Eye (tissue), 1 donor: ENCODE measurements at regions not wholly inside any gene's neighbourhood (a gene's known extent, or its start where the extent isn't known, plus 50 kb on each side); places are given as distances from the start of the nearest gene placed in this dataset.

Experiments
- DNase-seq: peaks from one replicate; pipeline ENCODE4 v3.0.0-alpha.2; 2015

DNA sequence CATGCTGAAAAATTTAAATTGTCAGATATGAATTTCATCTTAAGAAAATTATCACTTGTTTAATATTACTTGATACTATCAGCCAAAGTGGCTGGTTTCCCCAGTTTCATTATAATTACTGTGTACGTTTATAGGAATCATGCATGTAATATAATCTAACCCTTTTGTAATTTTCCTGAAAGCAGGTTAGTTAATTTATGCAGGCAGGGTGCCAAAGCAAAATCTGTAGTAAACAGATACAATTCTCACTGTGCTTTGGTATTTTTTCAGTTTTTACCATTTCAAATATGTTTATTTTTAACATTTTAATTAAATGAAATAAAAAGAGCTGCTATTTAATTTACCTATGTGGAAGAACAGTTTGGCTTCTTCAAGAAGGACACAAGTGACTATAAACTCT is 1227.5 kb upstream of the MIR17HG start:
- no peak for DNase-seq

DNA sequence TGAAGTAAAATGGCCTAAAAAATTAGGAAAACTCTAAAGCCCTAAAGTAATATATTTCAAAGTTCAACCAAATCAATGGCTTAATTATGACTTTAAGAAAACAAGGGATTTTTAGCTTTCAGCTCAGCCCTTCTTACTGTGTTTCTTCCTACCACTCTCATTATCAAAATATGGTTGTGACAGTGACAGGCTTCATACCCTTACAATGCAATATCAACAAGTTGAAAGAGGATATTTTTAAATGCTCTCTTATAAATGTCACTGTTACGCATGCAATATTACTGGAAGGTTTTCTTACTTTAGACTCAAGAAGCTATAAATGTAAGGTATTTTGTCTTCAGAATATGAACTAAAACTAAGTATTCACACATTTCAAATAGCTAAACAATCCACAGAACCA is 1225.7 kb upstream of the MIR17HG start:
- DNase-seq, result no peak

DNA sequence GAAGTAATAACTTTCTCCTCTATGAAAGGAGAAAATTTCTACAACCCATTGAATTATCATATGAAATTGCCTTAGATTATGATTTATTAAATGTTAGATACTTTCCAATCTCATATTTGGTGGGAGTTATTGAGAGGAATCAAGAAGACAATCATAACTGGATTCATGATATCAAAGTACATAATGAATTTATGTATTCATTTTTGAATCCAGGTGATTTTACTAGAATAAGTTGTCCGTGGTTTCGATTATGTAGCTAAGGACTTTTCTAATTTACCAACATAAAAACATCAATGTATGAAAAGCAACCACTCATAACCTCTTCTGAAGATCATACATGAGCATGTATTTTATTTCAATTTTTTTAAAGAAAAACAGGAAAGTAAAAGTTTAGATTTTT is 1225.0 kb upstream of the MIR17HG start:
- DNase-seq, result no peak

DNA sequence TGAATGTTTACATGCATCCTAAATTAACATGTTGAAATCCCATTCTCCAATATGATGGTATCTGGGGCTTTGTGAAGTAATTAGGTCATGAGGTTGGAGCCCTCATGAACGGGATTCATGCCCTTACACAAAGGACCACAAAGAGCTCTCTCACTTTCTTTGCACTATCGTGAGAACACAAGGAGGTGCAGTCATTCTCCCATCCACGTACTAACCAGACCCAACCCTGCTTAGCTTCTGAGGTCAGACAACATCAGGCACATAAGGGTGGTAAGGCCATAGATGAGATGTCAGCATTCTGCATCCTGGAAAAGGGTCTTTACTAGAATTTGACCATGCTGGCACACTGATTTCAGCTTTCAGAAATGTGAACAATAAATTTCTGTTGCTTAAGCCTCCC is 1211.9 kb upstream of the MIR17HG start:
- DNase-seq, result no peak

DNA sequence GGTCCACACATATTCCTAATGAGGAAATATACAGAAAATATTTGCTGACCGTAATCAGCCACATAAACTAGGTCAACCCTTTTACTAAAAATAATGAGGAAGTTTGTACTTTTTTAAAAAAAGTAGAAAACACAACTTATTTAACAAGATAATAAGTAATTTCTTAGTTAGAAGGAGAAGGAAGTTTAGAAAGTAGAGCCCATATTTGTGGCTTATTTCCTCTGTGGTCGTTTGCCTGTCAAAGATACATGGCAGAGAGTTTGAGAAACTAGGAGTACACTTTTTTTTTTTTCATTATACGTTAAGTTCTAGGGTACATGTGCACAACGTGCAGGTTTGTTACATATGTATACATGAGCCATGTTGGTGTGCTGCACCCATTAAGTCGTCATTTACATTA is 1205.2 kb upstream of the MIR17HG start:
- DNase-seq, result no peak

DNA sequence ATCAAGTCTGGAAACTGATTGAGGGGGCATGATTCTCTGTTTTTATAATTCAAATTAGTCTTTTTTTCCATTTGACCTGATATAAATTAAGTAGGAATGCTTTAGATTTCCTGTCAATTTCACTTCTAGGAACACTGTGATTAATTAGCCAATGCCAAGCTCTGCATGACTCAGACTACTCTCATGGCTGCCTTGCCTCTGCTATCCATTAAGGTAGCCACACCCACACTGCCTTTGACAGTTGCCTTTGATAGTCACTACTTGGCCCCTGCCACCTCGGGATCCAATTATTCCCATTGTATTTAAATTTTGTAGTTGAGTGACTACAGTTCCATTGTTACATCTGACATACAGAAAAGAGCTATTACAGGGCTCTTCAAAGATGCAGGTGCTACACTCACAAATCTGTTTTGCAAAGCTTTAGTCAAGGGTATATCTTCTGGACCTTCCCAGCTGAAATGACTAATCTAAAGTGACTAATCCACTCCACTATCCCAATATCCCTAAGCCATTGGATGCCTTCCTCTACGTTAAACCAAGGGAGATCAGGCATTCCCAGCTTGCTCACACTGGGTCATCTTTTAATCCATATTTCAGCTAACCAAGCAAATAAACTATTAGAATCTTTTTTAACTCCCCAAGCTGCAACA is 1193.1 kb upstream of the MIR17HG start:
- no peak for DNase-seq

DNA sequence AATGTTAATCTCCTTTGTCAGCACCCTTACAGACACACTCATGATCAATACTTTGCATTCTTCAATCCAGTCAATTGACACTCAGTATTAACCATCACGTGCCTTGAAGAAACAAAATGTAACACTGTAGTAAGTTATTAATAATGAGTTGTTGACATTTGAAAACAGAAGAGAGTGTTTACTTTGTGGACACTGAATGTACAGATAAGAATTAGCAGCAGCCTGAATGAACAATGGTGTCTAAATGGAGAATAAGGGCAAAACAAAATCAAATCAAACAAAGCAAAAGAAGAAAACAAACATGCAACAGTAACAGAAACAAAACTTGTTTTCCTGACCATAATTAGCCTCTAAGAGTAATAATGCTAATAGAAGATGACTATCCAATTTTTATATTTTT is 1191.1 kb upstream of the MIR17HG start:
- DNase-seq, result no peak

DNA sequence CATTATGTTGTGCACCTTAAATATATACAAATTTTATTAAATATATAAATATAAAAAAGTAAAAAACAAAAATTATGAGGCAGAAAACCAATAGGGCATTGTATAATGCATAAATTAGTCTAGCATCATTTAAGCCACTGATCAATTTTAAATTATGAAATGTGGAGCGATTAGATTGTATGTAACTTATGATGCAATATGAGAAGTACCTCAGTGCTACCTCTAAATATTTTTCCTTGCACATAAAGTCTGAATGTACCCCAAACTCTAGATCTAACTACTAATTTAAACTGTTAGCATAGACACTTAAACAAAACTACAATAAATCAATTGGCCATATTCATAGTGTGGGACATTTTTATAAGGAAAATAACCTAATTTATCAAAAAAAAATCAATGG is 1178.5 kb upstream of the MIR17HG start:
- DNase-seq, result no peak

DNA sequence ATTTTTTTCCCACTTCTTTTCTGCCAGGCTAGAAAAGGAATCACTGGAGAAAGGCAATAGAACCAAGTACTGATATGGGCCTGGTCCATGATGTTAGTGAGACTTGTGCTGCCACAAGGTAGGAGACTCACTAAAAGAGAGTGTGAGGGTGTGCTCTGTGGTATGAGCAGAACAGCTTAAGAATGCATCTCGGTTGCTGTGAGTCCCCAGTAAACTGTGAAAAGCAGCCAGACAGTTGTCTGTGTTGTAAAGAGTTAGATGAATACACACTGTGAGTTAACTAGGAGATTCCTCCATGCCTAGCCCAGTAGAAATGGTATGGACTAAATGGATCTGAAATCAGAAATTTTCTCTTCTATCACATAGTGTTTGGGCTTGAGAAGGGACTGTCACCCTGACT is 1177.3 kb upstream of the MIR17HG start:
- no peak for DNase-seq

DNA sequence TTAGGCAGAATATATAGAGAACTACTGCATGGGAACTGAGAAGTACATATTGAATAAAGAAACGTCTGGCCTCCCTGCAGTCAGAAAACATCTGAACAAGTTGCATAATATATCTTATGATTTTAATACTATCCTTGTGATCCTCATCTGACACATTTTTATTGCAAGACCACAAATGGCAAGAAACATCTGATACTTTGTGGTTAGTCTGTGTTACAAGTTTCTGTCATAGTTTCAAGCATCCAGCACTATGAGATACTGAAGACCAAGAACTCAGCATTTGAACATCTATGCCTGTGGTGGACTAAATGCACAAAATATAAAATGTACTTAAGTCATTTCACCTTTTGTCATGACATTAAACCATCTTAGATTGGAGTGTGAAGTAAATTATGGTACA is 1175.8 kb upstream of the MIR17HG start:
- DNase-seq, result no peak

DNA sequence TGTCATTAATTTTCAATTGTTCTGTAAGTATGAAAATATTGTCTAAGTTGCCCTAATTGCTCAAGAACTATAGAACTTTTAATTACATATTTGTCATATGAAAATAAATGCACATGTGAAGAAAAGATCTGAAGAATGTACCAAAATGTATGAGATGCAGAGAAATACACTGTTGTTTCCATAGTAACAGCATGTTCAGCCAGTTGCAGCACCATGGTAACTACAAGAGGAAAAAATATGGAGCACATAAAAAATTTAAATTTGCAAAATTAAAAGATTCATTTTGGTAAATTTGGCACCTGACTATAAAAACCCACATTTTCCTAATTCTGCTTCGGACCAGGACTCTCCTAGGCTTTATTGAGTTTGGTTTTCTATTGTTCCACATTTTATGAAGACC is 1170.0 kb upstream of the MIR17HG start:
- DNase-seq, result no peak

DNA sequence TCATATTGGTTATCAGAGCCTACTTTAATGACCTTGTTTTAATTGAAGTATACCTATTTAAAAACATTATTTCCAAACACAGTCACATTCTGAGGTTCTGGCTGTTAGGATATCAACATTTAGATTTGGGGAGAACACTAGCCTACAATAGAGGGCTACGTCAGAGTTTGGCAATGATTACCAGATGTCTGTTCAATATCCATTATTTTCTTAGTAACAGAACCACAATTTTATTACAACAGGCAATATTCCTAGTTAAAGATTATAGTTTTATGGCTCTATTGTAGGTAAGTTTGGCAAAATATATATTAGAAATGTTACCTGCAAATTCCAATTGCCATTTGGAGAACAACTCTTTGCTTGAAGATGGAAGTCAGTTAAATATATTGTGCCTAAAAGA is 1163.1 kb upstream of the MIR17HG start:
- DNase-seq, result no peak

DNA sequence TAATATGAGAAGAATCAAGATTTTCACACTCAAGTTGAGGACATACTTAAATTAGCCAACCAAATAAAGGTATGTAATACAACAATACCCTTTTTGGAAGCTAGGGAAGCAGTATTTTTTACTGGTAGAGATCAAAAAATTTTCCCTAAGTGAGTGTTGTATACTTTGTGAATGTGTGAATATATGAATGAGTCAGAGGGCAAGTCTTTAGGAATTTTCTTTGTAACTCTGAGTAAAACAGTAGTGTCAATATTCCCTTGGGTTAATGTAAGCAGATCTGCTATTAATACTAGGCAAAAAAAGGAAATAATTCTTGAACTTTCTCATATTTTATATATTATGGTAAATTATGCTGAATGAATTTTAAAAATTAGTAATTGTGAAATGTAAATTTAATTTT is 1161.8 kb upstream of the MIR17HG start:
- DNase-seq, result no peak

DNA sequence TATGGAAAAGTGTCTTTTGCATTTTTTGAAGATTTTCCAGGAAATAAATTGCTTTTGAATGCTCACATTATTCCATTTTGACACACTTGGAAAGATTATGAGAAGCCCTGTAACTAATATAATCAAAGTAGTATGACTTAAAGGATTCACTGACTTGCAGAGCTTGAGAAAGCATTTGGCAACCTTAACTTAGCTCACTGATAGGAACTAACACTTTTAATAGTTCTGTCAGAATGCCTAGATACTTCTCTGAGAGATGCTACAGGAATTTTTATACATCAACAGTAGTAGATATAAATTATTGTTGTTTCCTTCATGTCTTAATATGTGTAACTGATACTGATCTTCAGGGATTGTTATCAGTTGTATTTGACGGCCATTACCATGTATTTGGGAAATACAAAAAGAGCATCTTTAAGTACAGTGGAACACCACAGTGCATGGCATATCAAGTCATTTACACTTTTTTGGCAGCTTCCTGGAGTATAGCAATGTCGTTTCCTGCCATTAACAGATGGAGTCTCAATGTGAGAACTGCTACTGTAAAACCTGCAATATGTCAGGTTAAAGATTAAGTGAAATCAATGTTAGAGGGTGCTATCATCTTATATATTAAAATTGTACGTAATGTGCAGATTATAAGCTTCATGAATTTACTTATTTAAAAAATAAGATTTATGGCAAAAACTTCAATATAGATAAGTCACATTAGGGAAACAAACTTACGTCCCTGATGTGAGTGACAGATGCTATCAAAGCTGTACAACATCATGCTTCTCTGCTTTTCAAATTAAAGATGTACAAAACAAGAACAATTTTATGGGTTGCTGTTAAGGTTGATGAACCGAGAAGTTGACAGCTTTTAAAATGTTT is 1159.8 kb upstream of the MIR17HG start:
- peak; percentile 4 for DNase-seq

DNA sequence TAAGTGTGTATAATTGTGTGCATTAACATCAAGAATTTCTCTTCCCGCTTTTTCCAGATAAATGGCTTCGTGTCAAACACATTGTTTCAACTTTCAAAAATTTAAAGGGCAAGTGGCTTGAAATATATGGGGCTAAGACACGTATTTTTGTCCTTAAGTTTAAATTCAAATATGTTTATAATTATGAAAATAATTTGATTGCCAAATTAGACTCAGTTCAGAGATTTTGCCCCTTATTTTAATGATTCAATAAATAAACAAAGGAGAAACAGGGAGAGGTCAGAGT is 1159.2 kb upstream of the MIR17HG start:
- no peak for DNase-seq

DNA sequence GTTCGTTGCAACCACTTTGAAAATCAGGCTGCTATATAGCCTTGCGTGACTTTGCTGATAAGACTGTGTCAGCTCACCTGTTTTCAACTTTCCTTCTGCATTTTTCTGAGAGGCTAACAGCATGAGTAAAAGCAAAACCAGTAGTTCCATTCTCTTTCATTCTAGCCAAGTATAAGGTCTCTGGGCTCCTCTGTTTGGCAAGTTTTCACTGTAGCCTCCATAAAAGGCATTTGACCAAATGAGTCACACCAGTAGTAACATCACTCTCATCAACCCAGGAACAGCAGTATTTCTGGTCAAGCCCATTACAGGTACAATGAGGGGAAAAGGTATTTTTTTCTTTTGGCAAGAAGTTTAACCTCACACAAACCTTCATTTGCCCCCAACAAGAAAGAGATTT is 1149.8 kb upstream of the MIR17HG start:
- no peak for DNase-seq

DNA sequence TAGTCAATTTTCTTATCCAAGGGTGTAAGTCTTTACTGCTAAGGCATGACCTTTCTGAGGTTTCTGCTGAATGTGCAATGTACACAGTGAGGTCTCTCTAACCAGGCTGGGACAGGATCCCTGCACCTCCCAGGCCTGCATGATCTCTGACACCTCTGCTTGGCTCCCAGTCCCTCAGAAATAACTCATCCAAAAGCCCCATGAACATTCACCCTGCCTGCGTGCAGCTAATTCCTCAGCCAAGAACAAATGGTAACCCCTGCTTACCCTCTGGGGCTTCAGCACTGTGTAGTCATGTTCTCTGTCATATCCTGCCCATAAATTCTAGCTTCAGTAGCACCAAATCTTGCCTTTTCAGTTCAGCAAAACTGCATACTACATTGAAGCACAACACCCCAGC is 1146.3 kb upstream of the MIR17HG start:
- DNase-seq, result no peak

DNA sequence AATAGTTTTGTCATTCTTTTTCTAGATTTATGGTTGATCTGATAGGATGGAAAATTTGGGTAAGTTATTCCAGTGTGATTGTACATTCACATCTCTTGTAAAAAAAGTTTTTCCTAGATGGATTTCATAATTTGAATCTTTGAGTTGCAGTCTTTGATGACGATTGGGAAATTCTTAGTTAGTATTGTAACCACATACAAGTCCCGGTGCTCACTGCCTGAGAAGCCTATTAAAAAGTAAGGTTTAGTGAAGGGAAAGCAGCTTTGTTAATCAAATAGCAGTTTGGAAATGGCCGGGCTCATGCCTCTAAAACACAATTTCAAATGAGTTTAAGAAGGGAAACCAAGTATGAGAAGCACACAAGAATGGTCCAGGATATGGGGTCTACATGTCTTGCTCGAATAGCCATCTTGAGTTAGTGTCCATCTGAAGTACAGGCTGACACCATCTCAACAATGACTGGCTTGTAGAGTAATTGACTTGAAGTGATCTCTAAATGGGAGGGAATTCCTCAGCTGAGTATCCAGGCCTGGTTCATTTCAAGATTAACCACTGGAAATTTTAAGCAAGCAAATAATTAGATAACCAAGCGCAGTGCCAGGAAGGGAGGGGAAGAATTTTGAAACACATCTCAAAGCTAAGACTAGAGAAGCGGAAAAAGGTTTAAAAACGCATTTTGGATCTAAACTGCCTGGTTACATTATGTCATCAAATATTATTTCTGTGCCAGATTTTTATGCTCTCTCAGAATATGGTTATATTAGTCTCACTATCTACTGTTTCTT is 1145.6 kb upstream of the MIR17HG start:
- no peak for DNase-seq

DNA sequence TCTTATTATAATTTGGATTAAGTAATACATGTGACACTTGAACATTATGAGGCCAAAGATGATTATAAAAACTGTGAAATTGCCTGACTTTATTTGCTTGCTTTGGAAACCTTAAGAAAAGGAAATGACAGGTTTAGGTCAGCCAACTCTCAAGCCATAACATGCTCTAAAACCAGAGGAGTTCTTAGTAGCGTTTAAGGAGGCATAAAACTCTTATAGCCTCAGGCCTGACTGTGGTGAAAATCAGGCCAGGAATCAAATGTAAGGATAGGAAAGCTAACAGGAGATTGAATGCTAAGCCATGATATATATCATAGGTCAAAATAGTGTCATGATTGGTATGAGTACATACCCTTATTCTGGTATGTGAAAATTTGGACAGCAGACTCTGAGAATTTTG is 1142.4 kb upstream of the MIR17HG start:
- DNase-seq, result no peak

DNA sequence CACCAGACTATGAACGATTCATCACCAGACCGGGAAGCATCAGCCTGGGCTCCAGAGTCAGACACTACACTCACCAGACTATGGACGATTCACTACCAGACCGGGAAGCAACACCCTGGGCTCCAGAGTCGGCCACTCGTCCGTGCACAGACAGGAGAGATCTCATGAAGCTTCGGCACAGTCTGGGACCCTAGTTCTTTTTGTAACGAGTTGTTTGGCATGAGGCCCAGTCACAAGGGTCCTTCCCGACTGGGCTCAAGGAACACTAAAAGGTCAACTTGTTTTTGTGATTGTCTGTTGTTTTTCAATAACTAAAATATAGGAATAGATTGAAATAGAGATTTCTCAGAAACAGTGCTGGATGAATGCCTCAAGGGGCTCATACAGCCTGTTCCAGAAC is 1141.6 kb upstream of the MIR17HG start:
- DNase-seq, result no peak

DNA sequence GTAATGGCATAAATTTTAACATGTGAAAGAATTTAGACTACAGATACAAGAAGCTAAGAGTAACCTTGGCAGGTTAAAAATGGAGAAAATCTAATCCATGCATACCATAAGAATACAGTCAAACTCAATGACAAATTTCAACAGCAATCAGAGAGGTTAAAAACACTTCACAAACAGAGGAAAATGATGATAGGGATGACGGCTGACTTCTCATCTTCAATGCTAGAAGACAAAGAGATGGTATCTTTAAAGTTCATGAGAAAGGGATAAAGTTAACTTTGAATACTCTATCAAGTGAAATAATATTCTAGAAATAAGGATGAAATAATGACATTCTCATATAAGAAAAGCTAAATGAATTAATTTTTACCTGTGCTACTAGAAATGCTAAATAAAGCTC is 1130.2 kb upstream of the MIR17HG start:
- DNase-seq, result no peak

DNA sequence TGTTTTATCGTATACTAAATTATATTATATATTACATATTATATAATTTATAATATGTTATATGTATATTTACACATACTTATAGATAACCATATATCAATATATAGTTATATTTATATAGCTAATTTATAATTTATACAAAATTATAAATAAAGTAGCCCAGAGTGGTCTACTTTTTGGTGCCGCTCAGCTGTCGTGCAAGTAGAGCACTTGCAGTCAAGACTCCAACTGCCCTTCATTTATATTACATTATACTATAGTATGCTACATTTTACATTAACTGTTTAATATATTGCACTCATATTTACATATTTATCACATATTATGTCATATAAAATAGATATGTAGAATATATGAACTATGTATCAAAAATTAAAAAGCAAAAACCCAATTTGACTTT is 1124.7 kb upstream of the MIR17HG start:
- no peak for DNase-seq

DNA sequence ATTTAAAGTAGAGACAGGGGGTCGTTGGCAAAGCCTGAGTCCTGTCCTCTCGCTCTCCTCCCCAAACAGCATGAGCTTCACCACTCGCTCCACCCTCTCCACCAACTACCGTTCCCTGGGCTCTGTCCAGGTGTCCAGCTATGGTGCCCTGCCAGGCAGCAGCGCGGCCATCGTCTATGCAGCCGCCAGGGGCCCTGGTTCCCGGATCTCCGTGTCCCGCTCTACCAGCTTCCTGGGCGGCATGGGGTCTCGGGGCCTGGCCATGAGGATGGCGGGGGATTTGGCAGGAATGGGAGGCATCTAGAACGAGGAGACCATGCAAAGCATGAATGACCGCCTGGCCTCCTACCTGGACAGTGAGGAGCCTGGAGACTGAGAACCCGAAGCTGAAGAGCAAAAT is 1117.2 kb upstream of the MIR17HG start:
- no peak for DNase-seq

DNA sequence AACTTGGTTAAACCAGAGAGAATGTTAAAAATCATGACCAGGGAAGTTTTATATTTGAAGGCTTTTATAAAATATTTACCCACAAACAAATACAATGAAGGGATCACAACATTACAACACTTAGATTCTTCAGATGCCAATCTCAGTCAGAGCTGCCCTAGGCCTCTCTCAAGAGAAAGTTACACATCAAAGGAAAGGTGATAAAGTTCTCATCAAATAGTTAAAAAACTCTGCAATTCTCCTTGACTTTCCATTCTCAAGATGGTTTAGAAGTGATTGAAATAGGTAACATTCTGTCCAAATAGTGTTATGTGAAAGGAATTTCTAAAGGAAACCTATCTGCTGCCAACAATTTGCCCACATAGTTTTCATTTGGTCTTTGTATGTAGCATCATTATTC is 1115.2 kb upstream of the MIR17HG start:
- DNase-seq, result no peak
